Neuronal stem cell (in vitro differentiated cells): ENCODE measurements at regions not wholly inside any gene's neighbourhood (a gene's known extent, or its start where the extent isn't known, plus 50 kb on each side); places are given as distances from the start of the nearest gene placed in this dataset.

Experiments
- DNase-seq: peaks from one replicate; pipeline ENCODE4 v3.0.0-alpha.2; 2013; ENCODE audit warnings: low spot score
- H2AFZ ChIP-seq: one replicate; pipeline ENCODE4 v1.6.1; 2013; ENCODE audit warnings: mild to moderate bottlenecking, low read length, inconsistent platforms
- H2AK5ac ChIP-seq: 2 replicates; pipeline ENCODE4 v1.6.1; 2013; ENCODE audit warnings: low read depth, mild to moderate bottlenecking, inconsistent platforms, low read length, moderate library complexity, mixed read lengths
- H2BK120ac ChIP-seq: 2 replicates; pipeline ENCODE4 v1.6.1; 2013; ENCODE audit warnings: low read depth, mild to moderate bottlenecking, inconsistent platforms, low read length, moderate library complexity, mixed read lengths
- H2BK12ac ChIP-seq: one replicate; pipeline ENCODE4 v1.6.1; 2013; ENCODE audit warnings: low read length, inconsistent platforms
- H2BK15ac ChIP-seq: 2 replicates; pipeline ENCODE4 v1.6.1; 2013; ENCODE audit warnings: mild to moderate bottlenecking, low read length, inconsistent platforms, mixed read lengths
- H2BK5ac ChIP-seq: one replicate; pipeline ENCODE4 v1.6.1; 2013; ENCODE audit warnings: inconsistent platforms, mild to moderate bottlenecking, low read length, moderate library complexity
- H3K14ac ChIP-seq: one replicate; pipeline ENCODE4 v1.6.1; 2013; ENCODE audit warnings: low read length, inconsistent platforms
- H3K18ac ChIP-seq: 2 replicates; pipeline ENCODE4 v1.6.1; 2013; ENCODE audit warnings: low read length, inconsistent platforms
- H3K23ac ChIP-seq: 2 replicates; pipeline ENCODE4 v1.6.1; 2013; ENCODE audit warnings: low read depth, mild to moderate bottlenecking, mixed read lengths, low read length, inconsistent platforms; ENCODE audit not compliant: poor library complexity
- H3K27ac ChIP-seq: replicated peaks from 3 replicates; pipeline ENCODE4 v1.5.1; 2013; ENCODE audit warnings: low read length, inconsistent platforms
- H3K27me3 ChIP-seq, 3 experiments: 2 replicates each; pipeline ENCODE4 v1.6.1; 2013; ENCODE audit warnings: low read length in 3 of 3, mild to moderate bottlenecking in 2 of 3, inconsistent platforms in 1 of 3, low read depth in 1 of 3, mixed read lengths in 1 of 3, moderate library complexity in 1 of 3; ENCODE audit not compliant: control insufficient read depth in 3 of 3, insufficient read depth in 3 of 3
- H3K36me3 ChIP-seq, 2 donors: replicated peaks in 1 of 2; 2 replicates each; pipeline ENCODE4 v1.6.1; 2013; ENCODE audit warnings: low read length in 2 of 2; ENCODE audit not compliant: control insufficient read depth in 2 of 2, insufficient read depth in 2 of 2
- H3K4ac ChIP-seq: 2 replicates; pipeline ENCODE4 v1.6.1; 2013; ENCODE audit warnings: inconsistent platforms, mild to moderate bottlenecking, low read length, moderate library complexity
- H3K4me1 ChIP-seq, 2 donors: 1 replicate in 1 of 2; 2 replicates in 1 of 2; pipeline ENCODE4 v1.6.1; 2013; ENCODE audit warnings: low read length in 2 of 2, low read depth in 1 of 2; ENCODE audit not compliant: control insufficient read depth in 2 of 2, insufficient read depth in 1 of 2
- H3K4me2 ChIP-seq: one replicate; pipeline ENCODE4 v1.6.1; 2013; ENCODE audit warnings: mild to moderate bottlenecking, low read length, inconsistent platforms; ENCODE audit not compliant: insufficient read depth, poor library complexity, severe bottlenecking
- H3K4me3 ChIP-seq, 2 donors: 2 replicates each; pipeline ENCODE4 v1.5.1; 2013; ENCODE audit warnings: low read length in 2 of 2, mild to moderate bottlenecking in 2 of 2, inconsistent platforms in 1 of 2, moderate library complexity in 1 of 2
- H3K79me1 ChIP-seq: one replicate; pipeline ENCODE4 v1.6.1; 2013; ENCODE audit warnings: low read depth, mild to moderate bottlenecking, inconsistent platforms, low read length, moderate library complexity
- H3K9ac ChIP-seq: one replicate; pipeline ENCODE4 v1.6.1; 2013; ENCODE audit warnings: mild to moderate bottlenecking, low read depth, low read length, inconsistent platforms; ENCODE audit not compliant: poor library complexity
- H3K9me3 ChIP-seq, 2 donors: replicated peaks in 1 of 2; 2 replicates each; pipeline versions ENCODE3 to v1.6.1; 2013; ENCODE audit warnings: low read length in 2 of 2, mild to moderate bottlenecking in 2 of 2, inconsistent platforms in 1 of 2, low read depth in 1 of 2, mixed read lengths in 1 of 2, moderate library complexity in 1 of 2; ENCODE audit not compliant: control insufficient read depth in 2 of 2, insufficient read depth in 1 of 2
- H4K8ac ChIP-seq: one replicate; pipeline ENCODE4 v1.6.1; 2013; ENCODE audit warnings: low read depth, mild to moderate bottlenecking, inconsistent platforms, low read length, moderate library complexity
- H4K91ac ChIP-seq: one replicate; pipeline ENCODE4 v1.6.1; 2013; ENCODE audit warnings: low read length, low read depth, mild to moderate bottlenecking, inconsistent platforms; ENCODE audit not compliant: poor library complexity
- WGBS, 2 donors: extraction: QIAGEN DNeasy Blood & Tissue Kit; methylation state at CpG; one replicate each; pipeline ENCODE4 v1.1.7; 2013; ENCODE audit warnings: missing lambda C conversion rate in 2 of 2, mixed read lengths in 1 of 2; ENCODE audit not compliant: insufficient read length in 2 of 2, insufficient replicate concordance in 1 of 2; ENCODE audit errors: extremely low coverage in 2 of 2; 5-methylcytosine and 5-hydroxymethylcytosine counted together

GRCh38 chr13:50410921-50411746 is 395.9 kb downstream of the KCNRG start:
- WGBS, 2 donors = no CpG with 5 or more reads among the region's 5 CpGs
- H4K91ac ChIP-seq = no peak overlapping the region
- peaks cover 0 to 3% of the 10 kb centered on the region in 2 donors for H3K4me1 ChIP-seq
- no peak overlapping the region for H2BK15ac ChIP-seq
- H3K9me3 ChIP-seq = no peaks in the 10 kb centered on the region
- no peaks in the 10 kb centered on the region for H3K79me1 ChIP-seq
- no peak overlapping the region for H3K18ac ChIP-seq
- H3K4me2 ChIP-seq = no peak overlapping the region
- DNase-seq = no peak
- H3K27ac ChIP-seq = no peak overlapping the region
- H4K8ac ChIP-seq = no peak overlapping the region
- no peak overlapping the region for H3K14ac ChIP-seq
- H2AK5ac ChIP-seq = no peak overlapping the region
- no peak overlapping the region for H3K4ac ChIP-seq
- no peak overlapping the region for H2BK120ac ChIP-seq
- no peak overlapping the region for H3K4me3 ChIP-seq
- no peak overlapping the region for H2BK5ac ChIP-seq
- no peak overlapping the region for H3K9ac ChIP-seq
- no peaks in the 10 kb centered on the region for H3K27me3 ChIP-seq
- H2BK12ac ChIP-seq = no peak overlapping the region
- H3K23ac ChIP-seq = no peak overlapping the region
- no peaks in the 10 kb centered on the region for H3K36me3 ChIP-seq
- H2AFZ ChIP-seq = peak overlapping the region; percentile 57

GRCh38 chr13:50412046-50412617 is 396.9 kb downstream of the KCNRG start:
- Histone ChIP-seq H3K27me3 (no peaks in the 10 kb centered on the region), H4K8ac (no peak overlapping the region), H3K4me1 (no peaks in the 10 kb centered on the region), H3K4ac (no peak overlapping the region), H3K14ac (no peak overlapping the region), H3K9me3 (no peaks in the 10 kb centered on the region), H2AFZ (no peak overlapping the region), H2BK5ac (no peak overlapping the region), H4K91ac (no peak overlapping the region), H2BK12ac (no peak overlapping the region), H2AK5ac (no peak overlapping the region), H3K36me3 (no peaks in the 10 kb centered on the region), H2BK120ac (no peak overlapping the region), H3K9ac (no peak overlapping the region), H3K23ac (no peak overlapping the region), H3K4me3 (no peak overlapping the region), H3K27ac (no peak overlapping the region), H3K4me2 (no peak overlapping the region), H3K79me1 (no peaks in the 10 kb centered on the region), H2BK15ac (no peak overlapping the region), H3K18ac (no peak overlapping the region)
- no peak for DNase-seq
- no CpG with 5 or more reads among the region's 4 CpGs for WGBS, 2 donors

- no peaks in the 10 kb centered on the region for H3K27me3 ChIP-seq
- no peaks in the 10 kb centered on the region for H3K36me3 ChIP-seq
- no CpG with 5 or more reads among the region's 1 CpG for WGBS, 2 donors
- H3K14ac ChIP-seq = no peak overlapping the region
- H3K4ac ChIP-seq = no peak overlapping the region
- H2BK15ac ChIP-seq = no peak overlapping the region
- H4K8ac ChIP-seq = no peak overlapping the region
- H2AFZ ChIP-seq = no peak overlapping the region
- no peaks in the 10 kb centered on the region for H3K79me1 ChIP-seq
- no peaks in the 10 kb centered on the region for H3K4me1 ChIP-seq
- no peak overlapping the region for H3K4me3 ChIP-seq
- H3K23ac ChIP-seq = no peak overlapping the region
- DNase-seq = no peak
- H2BK12ac ChIP-seq = no peak overlapping the region
- H2BK5ac ChIP-seq = no peak overlapping the region
- H3K4me2 ChIP-seq = no peak overlapping the region
- H3K9ac ChIP-seq = no peak overlapping the region
- H3K9me3 ChIP-seq = no peaks in the 10 kb centered on the region
- no peak overlapping the region for H4K91ac ChIP-seq
- no peak overlapping the region for H3K18ac ChIP-seq
- H3K27ac ChIP-seq = no peak overlapping the region
- no peak overlapping the region for H2BK120ac ChIP-seq
- H2AK5ac ChIP-seq = no peak overlapping the region
Observed at GRCh38 chr13:50414640-50415039, 399.4 kb downstream of the KCNRG start.

GRCh38 chr13:50415428-50415827 is 400.2 kb downstream of the KCNRG start:
- Histone ChIP-seq H2BK15ac (no peak overlapping the region), H3K79me1 (no peaks in the 10 kb centered on the region), H3K4me1 (no peaks in the 10 kb centered on the region), H3K9me3 (no peaks in the 10 kb centered on the region), H4K8ac (no peak overlapping the region), H3K23ac (no peak overlapping the region), H2BK120ac (no peak overlapping the region), H3K4ac (no peak overlapping the region), H4K91ac (no peak overlapping the region), H2AK5ac (no peak overlapping the region), H3K27ac (no peak overlapping the region), H3K27me3 (no peaks in the 10 kb centered on the region), H3K14ac (no peak overlapping the region), H3K4me2 (no peak overlapping the region), H3K18ac (no peak overlapping the region), H3K4me3 (no peak overlapping the region), H3K36me3 (no peaks in the 10 kb centered on the region), H2BK5ac (no peak overlapping the region), H3K9ac (no peak overlapping the region), H2BK12ac (no peak overlapping the region), H2AFZ (no peak overlapping the region)
- DNase-seq = no peak
- no CpG with 5 or more reads among the region's 3 CpGs for WGBS, 2 donors
